ENCODE measurements at regions not wholly inside any gene's neighbourhood (a gene's known extent, or its start where the extent isn't known, plus 50 kb on each side); places are given as distances from the start of the nearest gene placed in this dataset.
"Not testable (repeated sequence)": the region's sequence is repeated elsewhere in the genome, so short reads cannot be mapped to it uniquely, and the experiment has no call there.

DNA sequence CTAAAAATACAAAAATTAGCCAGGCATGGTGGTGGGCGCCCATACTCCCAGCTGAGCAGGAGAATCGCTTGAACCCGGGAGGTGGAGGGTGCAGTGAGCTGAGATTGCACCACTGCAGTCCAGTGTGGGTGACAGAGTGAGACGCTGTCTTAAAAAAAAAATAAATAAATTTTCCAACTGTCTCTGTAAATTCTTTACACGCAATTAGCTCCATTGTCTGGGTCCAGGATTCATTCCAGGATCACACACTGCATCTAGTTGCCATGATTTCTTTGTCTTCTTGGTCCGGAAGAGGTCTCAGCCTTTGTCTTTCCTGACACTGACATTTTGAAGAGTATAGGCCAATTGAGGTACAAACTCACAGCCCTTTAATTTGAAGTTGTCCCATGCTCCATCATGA, 167.6 kb upstream of the NYAP2 start (continued):
- no peak for TF ChIP-seq ZNF717 (CRISPR knock-in tag; IDR thresholded peaks at IDR 0.05)
- TF ChIP-seq TSC22D4 (tag; IDR thresholded peaks at IDR 0.05) = no peak

- H3K79me2 ChIP-seq (ENCODE audit: control insufficient read depth, insufficient read depth, low read length); FAIRE-seq; H3K4me3 ChIP-seq; H3K9ac ChIP-seq (ENCODE audit: insufficient read depth in 1 of 2, low read depth in 2 of 2, low read length in 2 of 2); DNase-seq (ENCODE audit: extremely low read depth in 1 of 4, low spot score in 3 of 4); H3K36me3 ChIP-seq (ENCODE audit: control insufficient read depth, insufficient read depth, low read length); H3K27ac ChIP-seq (ENCODE audit: extremely low read depth, low read depth, low read length); CTCF ChIA-PET (ENCODE audit: low intra/inter-chr PET ratio); H3K4me1 ChIP-seq (replicated peaks in 1 of 2; ENCODE audit: control insufficient read depth in 2 of 2, insufficient read depth in 2 of 2, low read length in 2 of 2); H2AFZ ChIP-seq (ENCODE audit: low read depth, low read length); in situ Hi-C loops (cut with MboI); H3K27me3 ChIP-seq (ENCODE audit: control insufficient read depth in 2 of 2, insufficient read depth in 2 of 2, low read length in 2 of 2); H3K9me3 ChIP-seq (replicated peaks; ENCODE audit: control insufficient read depth, insufficient read depth, low read depth, low read length); POLR2A ChIA-PET; BruUV-seq (replicated peaks); H3K9me1 ChIP-seq (ENCODE audit: control insufficient read depth, insufficient read depth, low read length); H3K4me2 ChIP-seq (ENCODE audit: insufficient read depth, low read length); ATAC-seq; intact Hi-C loops (cut with micrococcal nuclease); H4K20me1 ChIP-seq (replicated peaks; ENCODE audit: control insufficient read depth, insufficient read depth, low read length): not testable (repeated sequence)
- no CpG with 5 or more reads among the region's 31 CpGs for WGBS (ENCODE audit: insufficient coverage, low coverage, missing lambda C conversion rate)
Measured at GRCh38 chr2:225229346-225229745, 170.2 kb upstream of the NYAP2 start.

- H3K9me1 ChIP-seq (ENCODE audit: control insufficient read depth, insufficient read depth, low read length) = no peaks in the 10 kb centered on the region
- H3K4me2 ChIP-seq (ENCODE audit: insufficient read depth, low read length) = no peak overlapping the region
- ATAC-seq (no peak), FAIRE-seq (no peak), DNase-seq (ENCODE audit: extremely low read depth in 1 of 4, low spot score in 3 of 4) (no peak)
- H3K4me3 ChIP-seq = no peak overlapping the region
- no peaks in the 10 kb centered on the region for H3K9me3 ChIP-seq (replicated peaks; ENCODE audit: control insufficient read depth, insufficient read depth, low read depth, low read length)
- peak overlapping the region; percentile 40 for H2AFZ ChIP-seq (ENCODE audit: low read depth, low read length)
- WGBS (ENCODE audit: insufficient coverage, low coverage, missing lambda C conversion rate) = 2% methylated on average over 4 of the region's 4 CpGs
- H3K27ac ChIP-seq (ENCODE audit: extremely low read depth, low read depth, low read length) = no peak overlapping the region
- intact Hi-C loops (cut with micrococcal nuclease) (no loop called here), in situ Hi-C loops (cut with MboI) (no loop called here)
- no peaks in the 10 kb centered on the region for H4K20me1 ChIP-seq (replicated peaks; ENCODE audit: control insufficient read depth, insufficient read depth, low read length)
- no peaks in the 10 kb centered on the region for H3K36me3 ChIP-seq (ENCODE audit: control insufficient read depth, insufficient read depth, low read length)
- CTCF ChIA-PET (ENCODE audit: low intra/inter-chr PET ratio) = no interaction called here
- no peaks in the 10 kb centered on the region for H3K27me3 ChIP-seq (ENCODE audit: control insufficient read depth in 2 of 2, insufficient read depth in 2 of 2, low read length in 2 of 2)
- no TSS peak for BruUV-seq (replicated peaks)
- POLR2A ChIA-PET = no interaction called here
- no peak overlapping the region for H3K9ac ChIP-seq (ENCODE audit: insufficient read depth in 1 of 2, low read depth in 2 of 2, low read length in 2 of 2)
- no peaks in the 10 kb centered on the region for H3K79me2 ChIP-seq (ENCODE audit: control insufficient read depth, insufficient read depth, low read length)
- no peaks in the 10 kb centered on the region for H3K4me1 ChIP-seq (replicated peaks in 1 of 2; ENCODE audit: control insufficient read depth in 2 of 2, insufficient read depth in 2 of 2, low read length in 2 of 2)
- TF ChIP-seq PHTF2 (CRISPR knock-in tag; IDR thresholded peaks at IDR 0.05) (no peak), ATF4 (CRISPR knock-in tag; IDR thresholded peaks at IDR 0.05) (no peak), MAFG (tag; conservative IDR thresholded peaks at IDR 0.05) (peak; percentile 68), C11orf30 (IDR thresholded peaks at IDR 0.05; ENCODE audit: low read depth) (peak; percentile 66), NFE2 (IDR thresholded peaks at IDR 0.05; ENCODE audit: low read depth) (peak; percentile 39), ZNF316 (IDR thresholded peaks at IDR 0.05) (peak; percentile 79)
- TF ChIP-seq, protein P1, sequence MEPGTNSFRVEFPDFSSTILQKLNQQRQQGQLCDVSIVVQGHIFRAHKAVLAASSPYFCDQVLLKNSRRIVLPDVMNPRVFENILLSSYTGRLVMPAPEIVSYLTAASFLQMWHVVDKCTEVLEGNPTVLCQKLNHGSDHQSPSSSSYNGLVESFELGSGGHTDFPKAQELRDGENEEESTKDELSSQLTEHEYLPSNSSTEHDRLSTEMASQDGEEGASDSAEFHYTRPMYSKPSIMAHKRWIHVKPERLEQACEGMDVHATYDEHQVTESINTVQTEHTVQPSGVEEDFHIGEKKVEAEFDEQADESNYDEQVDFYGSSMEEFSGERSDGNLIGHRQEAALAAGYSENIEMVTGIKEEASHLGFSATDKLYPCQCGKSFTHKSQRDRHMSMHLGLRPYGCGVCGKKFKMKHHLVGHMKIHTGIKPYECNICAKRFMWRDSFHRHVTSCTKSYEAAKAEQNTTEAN (CRISPR knock-in tag; IDR thresholded peaks at IDR 0.05) = no peak
Measured at GRCh38 chr2:225226441-225226840, 173.1 kb upstream of the NYAP2 start.
